Body of pancreas (tissue), 4 donors: ENCODE measurements at regions not wholly inside any gene's neighbourhood (a gene's known extent, or its start where the extent isn't known, plus 50 kb on each side); places are given as distances from the start of the nearest gene placed in this dataset.
"Not testable (repeated sequence)": the region's sequence is repeated elsewhere in the genome, so short reads cannot be mapped to it uniquely, and the experiment has no call there.

Experiments
- POLR2A ChIP-seq, 3 donors: fragments of 450-650 bp; IDR thresholded peaks; one replicate each; pipeline ENCODE4 v1.6.1; 2016; ENCODE audit warnings: antibody characterized with exemption in 3 of 3, mild to moderate bottlenecking in 2 of 3
- TF ChIP-seq, protein P1 (sequence below), 7 experiments: fragments of 450-650 bp in 4 of 7; fragments of 200-600 bp in 3 of 7; sonication (generic) in 3 of 7; IDR thresholded peaks; one replicate each; pipeline ENCODE4 v1.5.1; 2016 to 2019; ENCODE audit warnings: antibody characterized with exemption in 7 of 7

DNA sequence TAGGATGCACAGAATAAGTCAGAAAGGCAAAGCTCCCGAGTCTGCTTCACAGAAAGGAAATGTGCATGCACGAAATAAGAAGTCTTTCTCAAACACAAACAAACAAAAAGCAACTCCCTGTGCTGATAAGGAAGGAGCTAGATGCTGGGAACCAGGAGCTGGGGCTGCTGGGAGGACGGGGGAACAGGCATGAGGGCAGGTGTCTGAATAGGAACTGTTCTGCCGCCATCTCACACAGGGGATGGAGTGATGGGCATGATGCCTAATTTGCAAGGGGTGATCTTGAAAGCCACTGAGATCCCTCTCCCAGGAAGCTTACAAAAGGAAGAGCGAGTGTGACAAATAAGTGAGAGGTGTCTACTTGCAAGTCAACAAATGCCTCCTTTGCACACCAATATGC is 336.5 kb downstream of the BCL2L11 start:
- TF ChIP-seq, protein P1, sequence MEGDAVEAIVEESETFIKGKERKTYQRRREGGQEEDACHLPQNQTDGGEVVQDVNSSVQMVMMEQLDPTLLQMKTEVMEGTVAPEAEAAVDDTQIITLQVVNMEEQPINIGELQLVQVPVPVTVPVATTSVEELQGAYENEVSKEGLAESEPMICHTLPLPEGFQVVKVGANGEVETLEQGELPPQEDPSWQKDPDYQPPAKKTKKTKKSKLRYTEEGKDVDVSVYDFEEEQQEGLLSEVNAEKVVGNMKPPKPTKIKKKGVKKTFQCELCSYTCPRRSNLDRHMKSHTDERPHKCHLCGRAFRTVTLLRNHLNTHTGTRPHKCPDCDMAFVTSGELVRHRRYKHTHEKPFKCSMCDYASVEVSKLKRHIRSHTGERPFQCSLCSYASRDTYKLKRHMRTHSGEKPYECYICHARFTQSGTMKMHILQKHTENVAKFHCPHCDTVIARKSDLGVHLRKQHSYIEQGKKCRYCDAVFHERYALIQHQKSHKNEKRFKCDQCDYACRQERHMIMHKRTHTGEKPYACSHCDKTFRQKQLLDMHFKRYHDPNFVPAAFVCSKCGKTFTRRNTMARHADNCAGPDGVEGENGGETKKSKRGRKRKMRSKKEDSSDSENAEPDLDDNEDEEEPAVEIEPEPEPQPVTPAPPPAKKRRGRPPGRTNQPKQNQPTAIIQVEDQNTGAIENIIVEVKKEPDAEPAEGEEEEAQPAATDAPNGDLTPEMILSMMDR (IDR thresholded peaks at IDR 0.05), result not testable (repeated sequence)
- TF ChIP-seq POLR2A (IDR thresholded peaks at IDR 0.05), result not testable (repeated sequence)
